ENCODE measurements at regions not wholly inside any gene's neighbourhood (a gene's known extent, or its start where the extent isn't known, plus 50 kb on each side); places are given as distances from the start of the nearest gene placed in this dataset.

GRCh38 chr6:50110587-50110986, 60.9 kb upstream of the DEFB112 start:
- TF ChIP-seq POLR2A (IDR thresholded peaks at IDR 0.05) (no peak), CTCF (IDR thresholded peaks at IDR 0.05 in 4 of 5, conservative IDR thresholded peaks at IDR 0.05 in 1 of 5) (no peak)
